OCI-M2 (cell line): ENCODE measurements at regions not wholly inside any gene's neighbourhood (a gene's known extent, or its start where the extent isn't known, plus 50 kb on each side); places are given as distances from the start of the nearest gene placed in this dataset.

Experiments
- DNase-seq: peaks from one replicate; lab custom pipeline; 2025; ENCODE audit not compliant: unreplicated experiment; lab: John Stamatoyannopoulos, UW

GRCh38 chr6:10250655-10251220 lies 164.1 kb downstream of the TFAP2A start:
- DNase-seq: no peak

- no peak for DNase-seq
These were observed 166.5 kb downstream of the TFAP2A start for GRCh38 chr6:10248378-10248843.

GRCh38 chr6:10237298-10238038 lies 177.4 kb downstream of the TFAP2A start:
- no peak for DNase-seq

- no peak for DNase-seq
These were observed 179.5 kb downstream of the TFAP2A start for GRCh38 chr6:10235344-10235743.

- DNase-seq: no peak
These were observed 184.3 kb downstream of the TFAP2A start for GRCh38 chr6:10230531-10230930.

- DNase-seq: no peak
These were observed 191.0 kb downstream of the TFAP2A start for GRCh38 chr6:10223841-10224240.

GRCh38 chr6:10221178-10221577 lies 193.7 kb downstream of the TFAP2A start:
- no peak for DNase-seq

GRCh38 chr6:10219510-10219909 lies 195.4 kb downstream of the TFAP2A start:
- DNase-seq: no peak

- DNase-seq: no peak
These were observed 197.8 kb downstream of the TFAP2A start for GRCh38 chr6:10217111-10217510.

GRCh38 chr6:10215326-10216110 lies 199.4 kb downstream of the TFAP2A start:
- DNase-seq: no peak

- no peak for DNase-seq
These were observed 204.8 kb downstream of the TFAP2A start for GRCh38 chr6:10210052-10210451.

- DNase-seq: no peak
These were observed 209.0 kb downstream of the TFAP2A start for GRCh38 chr6:10205892-10206291.

GRCh38 chr6:10205120-10205519 lies 209.8 kb downstream of the TFAP2A start:
- no peak for DNase-seq

GRCh38 chr6:10203651-10204050 lies 211.2 kb downstream of the TFAP2A start:
- no peak for DNase-seq

GRCh38 chr6:10202581-10202980 lies 212.3 kb downstream of the TFAP2A start:
- DNase-seq: no peak

GRCh38 chr6:10201606-10202510 lies 213.0 kb downstream of the TFAP2A start:
- no peak for DNase-seq

- no peak for DNase-seq
These were observed 218.8 kb downstream of the TFAP2A start for GRCh38 chr6:10196090-10196489.

- DNase-seq: no peak
These were observed 219.8 kb downstream of the TFAP2A start for GRCh38 chr6:10194816-10195672.

GRCh38 chr6:10193321-10193720 lies 221.6 kb downstream of the TFAP2A start:
- no peak for DNase-seq

- no peak for DNase-seq
These were observed 224.8 kb downstream of the TFAP2A start for GRCh38 chr6:10190042-10190441.
